RWPE1 (cell line): ENCODE measurements at regions not wholly inside any gene's neighbourhood (a gene's known extent, or its start where the extent isn't known, plus 50 kb on each side); places are given as distances from the start of the nearest gene placed in this dataset.

ENCODE experiments used
- CTCF ChIA-PET: fragments of 350-600 bp; sonication (Branson Sonifier 250); formaldehyde crosslinking; extraction: SDS; loops from one replicate; lab custom pipeline; 2021; lab: Yijun Ruan, JAX
- POLR2A ChIA-PET: fragments of 400-600 bp; formaldehyde crosslinking; extraction: SDS; loops from one replicate; lab custom pipeline; 2020; ENCODE audit warnings: antibody characterized with exemption; ENCODE audit not compliant: low non-redundant PET; lab: Yijun Ruan, JAX
- DNase-seq: peaks from one replicate; pipeline ENCODE4 v3.0.0; 2012; ENCODE audit warnings: low spot score
- H3K27ac ChIP-seq: fragments of 450-650 bp; 2 replicates; pipeline ENCODE4 v1.5.1; 2017
- CTCF ChIP-seq: fragments of 450-650 bp; conservative IDR thresholded peaks from 2 replicates; pipeline ENCODE4 v1.5.1; 2017; ENCODE audit warnings: low read depth, mild to moderate bottlenecking

DNA sequence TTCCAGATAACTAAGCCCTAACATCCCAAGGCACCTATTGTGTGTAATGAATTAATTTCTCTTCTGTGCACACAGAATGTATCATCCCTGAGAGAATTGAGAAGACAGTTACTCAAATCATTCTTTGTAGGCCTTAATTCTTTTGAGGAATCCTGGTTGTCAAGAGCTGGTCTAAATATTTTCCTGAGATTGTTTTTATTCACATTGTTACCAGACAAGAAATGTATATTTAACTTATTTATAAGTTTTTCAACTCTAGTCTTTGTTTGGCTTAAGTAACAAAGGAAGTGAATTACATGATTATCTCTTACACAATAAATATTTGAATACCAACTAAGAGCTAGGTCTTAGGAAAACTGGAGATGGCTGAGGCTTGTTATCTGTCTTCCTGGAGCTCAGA is 169.4 kb downstream of the DACT1 start:
- ChIA-PET POLR2A (no interaction called here), CTCF (no interaction called here)
- no peak for DNase-seq
- no peak overlapping the region for H3K27ac ChIP-seq
- no peak for TF ChIP-seq CTCF

GRCh38 chr14:58808828-58809227 is 171.1 kb downstream of the DACT1 start:
- no peak for TF ChIP-seq CTCF
- POLR2A ChIA-PET, result no interaction called here
- no peak for DNase-seq
- CTCF ChIA-PET, result no interaction called here
- no peak overlapping the region for H3K27ac ChIP-seq

- DNase-seq, result no peak
- H3K27ac ChIP-seq, result no peak overlapping the region
- CTCF ChIA-PET, result no interaction called here
- no peak for TF ChIP-seq CTCF
- POLR2A ChIA-PET, result no interaction called here
Observed at GRCh38 chr14:58809520-58809919, 171.8 kb downstream of the DACT1 start.

DNA sequence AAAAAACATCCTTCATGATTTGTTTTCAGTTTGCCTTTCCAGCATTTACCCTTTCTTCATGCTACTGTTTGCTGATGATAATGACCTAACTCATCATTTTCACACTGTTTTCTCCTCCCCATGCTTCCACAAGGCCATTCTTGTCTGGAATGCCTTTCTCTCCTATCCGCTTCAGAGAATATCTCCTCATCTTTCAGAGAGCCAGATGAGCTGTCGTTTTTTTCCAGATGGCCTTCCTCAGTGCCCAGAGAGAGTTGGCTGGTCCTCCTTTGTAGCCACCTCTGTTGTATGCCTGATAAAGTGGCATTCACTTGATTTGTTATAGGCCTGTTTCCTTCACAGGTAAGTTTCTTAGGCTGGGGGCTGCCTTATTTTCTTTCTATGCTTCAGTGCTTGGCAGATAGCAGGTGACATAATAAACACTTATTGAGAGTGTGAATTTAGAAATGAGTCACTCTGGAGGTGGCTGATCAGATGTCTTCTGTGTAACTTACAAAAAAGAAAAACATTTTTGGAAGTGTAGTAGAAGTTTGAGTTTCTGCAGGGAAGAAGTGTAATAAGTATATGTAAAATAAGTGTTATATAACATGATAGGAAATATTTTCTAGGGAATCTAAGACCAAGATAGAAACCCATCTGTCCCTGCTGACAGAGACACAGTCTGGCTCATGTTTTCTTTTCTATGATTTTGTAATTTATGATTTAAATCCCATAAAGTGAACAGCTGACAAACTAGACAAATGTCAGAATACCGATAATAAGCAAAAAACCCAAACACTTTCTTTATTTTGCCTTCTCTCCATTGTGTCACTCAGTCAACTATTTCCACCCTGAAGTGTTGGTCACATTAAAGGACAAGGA is 174.5 kb downstream of the DACT1 start:
- POLR2A ChIA-PET, result no interaction called here
- no peak overlapping the region for H3K27ac ChIP-seq
- CTCF ChIA-PET, result interaction anchor here (1.1 kb wide), 1 partner anchor 173 kb away, joined by 3 read pairs; no protein-coding TSS in a partner anchor
- no peak for TF ChIP-seq CTCF
- no peak for DNase-seq

DNA sequence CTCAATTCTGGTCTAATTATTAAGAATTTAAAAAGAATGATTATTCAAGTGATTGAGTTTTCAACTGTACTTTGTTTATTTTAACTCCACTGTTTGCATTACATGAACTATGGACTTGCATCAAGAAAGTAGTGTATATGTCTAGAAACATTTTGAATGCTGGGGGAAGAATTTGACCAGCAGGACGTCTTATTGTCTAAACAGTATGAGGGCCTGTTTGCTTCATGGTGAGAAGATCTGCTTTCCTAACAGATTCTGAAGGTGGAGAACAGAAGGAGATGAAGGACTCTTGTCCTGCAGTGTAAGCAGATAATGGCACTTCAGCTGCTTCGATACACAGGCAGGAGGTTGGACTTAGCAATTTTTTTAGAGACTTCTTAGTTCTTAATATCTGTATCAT is 176.0 kb downstream of the DACT1 start:
- no peak for DNase-seq
- CTCF ChIA-PET, result interaction anchor here (1.1 kb wide), 1 partner anchor 174 kb away, joined by 3 read pairs; no protein-coding TSS in a partner anchor
- POLR2A ChIA-PET, result no interaction called here
- no peak overlapping the region for H3K27ac ChIP-seq
- TF ChIP-seq CTCF, result no peak

DNA sequence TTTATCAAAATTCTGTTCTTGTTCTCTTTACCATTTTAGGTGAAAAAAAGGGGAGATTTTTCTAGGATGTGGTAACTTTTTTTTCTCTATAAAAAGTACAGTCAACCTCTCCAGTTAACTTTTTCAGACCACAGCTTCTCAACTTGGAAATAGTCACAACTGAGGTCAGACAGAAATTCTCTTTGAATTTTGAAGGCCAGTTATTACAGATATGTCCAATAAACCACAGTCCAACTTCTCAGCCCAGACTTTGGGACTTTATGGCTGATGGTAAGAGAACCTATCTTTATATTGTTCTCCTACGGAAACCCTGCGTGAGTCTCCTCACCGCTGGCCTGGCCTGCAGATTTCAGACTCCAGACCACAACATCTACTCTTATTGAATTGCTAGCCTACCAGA is 176.7 kb downstream of the DACT1 start:
- no peak overlapping the region for H3K27ac ChIP-seq
- no peak for TF ChIP-seq CTCF
- ChIA-PET CTCF (no interaction called here), POLR2A (no interaction called here)
- no peak for DNase-seq
